SHP77 (cell line): ENCODE measurements at regions not wholly inside any gene's neighbourhood (a gene's known extent, or its start where the extent isn't known, plus 50 kb on each side); places are given as distances from the start of the nearest gene placed in this dataset.
A peak's percentile ranks its signal among the peaks of the same experiment; 100 is the strongest.
"Not testable (repeated sequence)": the region's sequence is repeated elsewhere in the genome, so short reads cannot be mapped to it uniquely, and the experiment has no call there.

Experiments
- DNase-seq, 2 experiments: peaks; one replicate each; lab custom pipeline; 2025; lab: John Stamatoyannopoulos, UW

- DNase-seq, result peak; percentile 21 to 33
Measured at GRCh38 chr6:168852376-168852884, 401.2 kb downstream of the THBS2 start.

GRCh38 chr6:168851460-168852375, 401.9 kb downstream of the THBS2 start:
- DNase-seq, result no peak

GRCh38 chr6:168850027-168850736, 403.5 kb downstream of the THBS2 start:
- DNase-seq, result not testable (repeated sequence)

- no peak for DNase-seq
Measured at GRCh38 chr6:168849459-168849858, 404.2 kb downstream of the THBS2 start.

- DNase-seq, result no peak
Measured at GRCh38 chr6:168848797-168849196, 404.8 kb downstream of the THBS2 start.

- DNase-seq, result no peak
Measured at GRCh38 chr6:168844821-168845609, 404.0 kb downstream of the SMOC2 start.

GRCh38 chr6:168842632-168843212, 401.7 kb downstream of the SMOC2 start:
- DNase-seq, result not testable (repeated sequence)

GRCh38 chr6:168841609-168842278, 400.8 kb downstream of the SMOC2 start:
- no peak for DNase-seq

- DNase-seq, result not testable (repeated sequence)
Measured at GRCh38 chr6:168840932-168841331, 399.9 kb downstream of the SMOC2 start.

GRCh38 chr6:168840299-168840698, 399.3 kb downstream of the SMOC2 start:
- not testable (repeated sequence) for DNase-seq

GRCh38 chr6:168838037-168838399, 397.0 kb downstream of the SMOC2 start:
- DNase-seq, result peak; percentile 82 to 86

- DNase-seq, result peak; percentile 74 to 79
Measured at GRCh38 chr6:168837254-168838036, 396.5 kb downstream of the SMOC2 start.

- no peak for DNase-seq
Measured at GRCh38 chr6:168835991-168836390, 395.0 kb downstream of the SMOC2 start.

GRCh38 chr6:168834801-168835200, 393.8 kb downstream of the SMOC2 start:
- no peak for DNase-seq

GRCh38 chr6:168834042-168834587, 393.1 kb downstream of the SMOC2 start:
- DNase-seq, result no peak

GRCh38 chr6:168828800-168829199, 387.8 kb downstream of the SMOC2 start:
- no peak for DNase-seq

GRCh38 chr6:168828035-168828434, 387.1 kb downstream of the SMOC2 start:
- no peak for DNase-seq

- DNase-seq, result no peak
Measured at GRCh38 chr6:168827586-168827871, 386.5 kb downstream of the SMOC2 start.

GRCh38 chr6:168826726-168827585, 386.0 kb downstream of the SMOC2 start:
- no peak for DNase-seq
